HCT116 (cell line): ENCODE measurements at regions not wholly inside any gene's neighbourhood (a gene's known extent, or its start where the extent isn't known, plus 50 kb on each side); places are given as distances from the start of the nearest gene placed in this dataset.

Source experiments
- ATAC-seq: fragments of 200-7000 bp; cut with Tn5 transposase; 2 replicates; pipeline ENCODE4 v1.9.1; 2020; ENCODE audit warnings: mild to moderate bottlenecking, moderate library complexity
- BruUV-seq: library from RNA; stranded (reverse); fragments of 400-500 nt; replicated peaks from 2 replicates; lab custom pipeline; 2021; lab: Mats Ljungman, UMichigan
- CTCF ChIA-PET: fragments of 300-600 bp; sonication (Branson Sonifier 250); formaldehyde crosslinking; loops from one replicate; lab custom pipeline; 2021; ENCODE audit warnings: antibody characterized with exemption; lab: Charles Lee
- POLR2A ChIA-PET: fragments of 300-600, 350-600 bp; sonication (Branson Sonifier 250); formaldehyde crosslinking; loops from one replicate; lab custom pipeline; 2021; ENCODE audit warnings: antibody characterized with exemption; lab: Charles Lee
- RAD21 ChIA-PET, 2 experiments: fragments of 300-600 bp; sonication (Branson Sonifier 250); formaldehyde crosslinking; loops; one replicate each; lab custom pipeline; 2023; ENCODE audit warnings: low total read pairs in 2 of 2; ENCODE audit not compliant: uncharacterized antibody in 2 of 2, unreplicated experiment in 2 of 2, low non-redundant PET in 1 of 2; lab: Charles Lee
- DNase-seq: peaks from one replicate; pipeline ENCODE4 v3.0.0-alpha.2; 2010; ENCODE audit warnings: low read depth, low spot score
- H2AFZ ChIP-seq: fragments of 200-600 bp; shearing (Covaris generic), sonication (generic); 2 replicates; pipeline ENCODE4 v1.6.1; 2017; ENCODE audit warnings: low read depth, mixed run types, mixed read lengths, antibody characterized with exemption, low read length; ENCODE audit not compliant: poor library complexity, severe bottlenecking
- H3K27ac ChIP-seq: 2 replicates; pipeline ENCODE4 v1.5.1; 2012; ENCODE audit warnings: low read depth, low read length
- H3K27me3 ChIP-seq: fragments of 200-600 bp; sonication (generic); 2 replicates; pipeline ENCODE4 v1.6.1; 2016; ENCODE audit warnings: mixed run types, low read length, mixed read lengths; ENCODE audit not compliant: insufficient read depth
- H3K36me3 ChIP-seq, 2 experiments: fragments of 200-500 bp in 1 of 2; fragments of 200-600 bp in 1 of 2; sonication (Bioruptor generic) in 1 of 2; sonication (generic) in 1 of 2; 2 replicates each; pipeline versions ENCODE4 v1.5.1 to v1.6.1; 2014 to 2016; ENCODE audit warnings: low read length in 2 of 2, inconsistent platforms in 1 of 2, mixed read lengths in 1 of 2, mixed run types in 1 of 2; ENCODE audit not compliant: insufficient read depth in 2 of 2, control insufficient read depth in 1 of 2
- H3K4me1 ChIP-seq, 2 experiments: fragments of 200-600 bp in 1 of 2; sonication (generic) in 1 of 2; 2 replicates each; pipeline versions ENCODE4 v1.5.1 to v1.6.1; 2012 to 2017; ENCODE audit warnings: low read length in 2 of 2, inconsistent platforms in 1 of 2, mild to moderate bottlenecking in 1 of 2, mixed read lengths in 1 of 2, mixed run types in 1 of 2, moderate library complexity in 1 of 2; ENCODE audit not compliant: insufficient read depth in 2 of 2, control insufficient read depth in 1 of 2
- H3K4me2 ChIP-seq: fragments of 200-600 bp; sonication (generic); 2 replicates; pipeline ENCODE4 v1.6.1; 2017; ENCODE audit warnings: mixed run types, low read length, mixed read lengths
- H3K4me3 ChIP-seq, 2 experiments: fragments of 200-600 bp in 1 of 2; sonication (generic) in 1 of 2; replicated peaks in 1 of 2; 2 replicates each; pipeline ENCODE4 v1.5.1; 2011 to 2016; ENCODE audit warnings: low read length in 2 of 2, control low read depth in 1 of 2, low read depth in 1 of 2, mild to moderate bottlenecking in 1 of 2, mixed read lengths in 1 of 2, mixed run types in 1 of 2
- H3K79me2 ChIP-seq: fragments of 200-600 bp; sonication (generic); 2 replicates; pipeline ENCODE4 v1.6.1; 2017; ENCODE audit warnings: mild to moderate bottlenecking, mixed run types, low read length, moderate library complexity, mixed read lengths; ENCODE audit not compliant: insufficient read depth
- H3K9ac ChIP-seq: fragments of 200-600 bp; sonication (generic); 2 replicates; pipeline ENCODE4 v1.6.1; 2016; ENCODE audit warnings: low read length, mixed read lengths
- H3K9me2 ChIP-seq: fragments of 200-600 bp; sonication (generic), shearing (Covaris generic); 2 replicates; pipeline ENCODE4 v1.6.1; 2017; ENCODE audit warnings: mixed run types, mild to moderate bottlenecking, moderate library complexity; ENCODE audit not compliant: insufficient read depth
- H3K9me3 ChIP-seq, 2 experiments: fragments of 200-500 bp in 1 of 2; fragments of 200-600 bp in 1 of 2; sonication (Bioruptor generic) in 1 of 2; sonication (generic) in 1 of 2; 2 replicates each; pipeline ENCODE4 v1.6.1; 2014 to 2017; ENCODE audit warnings: low read length in 2 of 2, mixed read lengths in 2 of 2, inconsistent platforms in 1 of 2, low read depth in 1 of 2, mild to moderate bottlenecking in 1 of 2, mixed run types in 1 of 2, moderate library complexity in 1 of 2; ENCODE audit not compliant: control insufficient read depth in 1 of 2, insufficient read depth in 1 of 2
- H4K20me1 ChIP-seq: fragments of 200-600 bp; sonication (generic), shearing (Covaris generic); 2 replicates; pipeline ENCODE4 v1.6.1; 2017; ENCODE audit warnings: mixed run types, mild to moderate bottlenecking, moderate library complexity; ENCODE audit not compliant: insufficient read depth
- ATF3 ChIP-seq: IDR thresholded peaks from 2 replicates; pipeline ENCODE4 v1.6.1; 2012
- CTCF ChIP-seq, 3 experiments: fragments of 200-600 bp in 1 of 3; sonication (generic) in 1 of 3; IDR thresholded peaks in 2 of 3; conservative IDR thresholded peaks in 1 of 3; 2 replicates each; pipeline ENCODE4 v1.5.1; 2012 to 2017; ENCODE audit warnings: low read depth in 2 of 3, low read length in 2 of 3, antibody characterized with exemption in 1 of 3, borderline replicate concordance in 1 of 3, control low read depth in 1 of 3, mild to moderate bottlenecking in 1 of 3, mixed read lengths in 1 of 3, mixed run types in 1 of 3, moderate library complexity in 1 of 3; ENCODE audit not compliant: insufficient read depth in 1 of 3
- EGR1 ChIP-seq: IDR thresholded peaks from 2 replicates; pipeline ENCODE4 v1.6.1; 2012; ENCODE audit warnings: low read depth
- ELF1 ChIP-seq: IDR thresholded peaks from 2 replicates; pipeline ENCODE4 v1.6.1; 2012; ENCODE audit warnings: low read depth, borderline replicate concordance
- EZH2 ChIP-seq: fragments of 200-600 bp; sonication (generic); IDR thresholded peaks from 2 replicates; pipeline ENCODE4 v1.6.1; 2017; ENCODE audit warnings: antibody characterized with exemption, mixed run types
- EZH2phosphoT487 ChIP-seq: fragments of 200-600 bp; IDR thresholded peaks from 2 replicates; pipeline ENCODE4 v1.6.1; 2018; ENCODE audit warnings: antibody characterized with exemption, borderline replicate concordance
- FOSL1 ChIP-seq: IDR thresholded peaks from 2 replicates; pipeline ENCODE4 v1.6.1; 2012; ENCODE audit warnings: low read depth
- JUND ChIP-seq: IDR thresholded peaks from 2 replicates; pipeline ENCODE4 v1.6.1; 2012
- MAX ChIP-seq: IDR thresholded peaks from 2 replicates; pipeline ENCODE4 v1.6.1; 2012
- POLR2A ChIP-seq: IDR thresholded peaks from 2 replicates; pipeline ENCODE4 v1.7.0; 2011; ENCODE audit warnings: borderline replicate concordance; ENCODE audit not compliant: insufficient read depth, insufficient read length; ENCODE audit errors: extremely low read depth
- POLR2AphosphoS5 ChIP-seq: IDR thresholded peaks from 2 replicates; pipeline ENCODE4 v1.6.1; 2011; ENCODE audit warnings: mild to moderate bottlenecking, low read depth, low read length, moderate library complexity
- RAD21 ChIP-seq: IDR thresholded peaks from 2 replicates; pipeline ENCODE4 v1.6.1; 2012; ENCODE audit warnings: low read depth, mild to moderate bottlenecking
- REST ChIP-seq: IDR thresholded peaks from 2 replicates; pipeline ENCODE4 v1.6.1; 2012; ENCODE audit warnings: low read depth
- SIN3A ChIP-seq: IDR thresholded peaks from 2 replicates; pipeline ENCODE4 v1.6.1; 2012; ENCODE audit warnings: low read depth
- SP1 ChIP-seq: IDR thresholded peaks from 2 replicates; pipeline ENCODE4 v1.6.1; 2012; ENCODE audit warnings: low read depth
- SRF ChIP-seq: IDR thresholded peaks from 2 replicates; pipeline ENCODE4 v1.6.1; 2012; ENCODE audit warnings: low read depth
- TCF7L2 ChIP-seq: IDR thresholded peaks from 2 replicates; pipeline ENCODE4 v1.7.0; 2011; ENCODE audit warnings: borderline replicate concordance, inconsistent platforms; ENCODE audit not compliant: insufficient read depth, insufficient read length; ENCODE audit errors: extremely low read depth
- YY1 ChIP-seq: IDR thresholded peaks from 2 replicates; pipeline ENCODE4 v1.6.1; 2011; ENCODE audit warnings: low read length, low read depth, moderate library complexity, mild to moderate bottlenecking; ENCODE audit not compliant: insufficient replicate concordance; ENCODE audit errors: extremely low read depth
- ZNF274 ChIP-seq: fragments of 200-500 bp; sonication (Bioruptor generic); IDR thresholded peaks from 2 replicates; pipeline ENCODE4 v1.6.1; 2014; ENCODE audit warnings: mild to moderate bottlenecking, low read depth, low read length, inconsistent platforms
- intact Hi-C: fragments of 100-400 bp; cut with micrococcal nuclease; formaldehyde crosslinking; loops from 2 replicates; pipeline ENCODE4 v1.10.0; 2022

- BruUV-seq = no TSS peak
- no peak for ATAC-seq
- CTCF ChIA-PET = no interaction called here
Measured at GRCh38 chr2:736939-737338, 59.7 kb upstream of the TMEM18 start.

More at GRCh38 chr2:736939-737338, 59.7 kb upstream of the TMEM18 start:
- ChIA-PET RAD21 (no interaction called here), POLR2A (no interaction called here)
- no peak overlapping the region for H3K4me2 ChIP-seq
- no peak overlapping the region for H2AFZ ChIP-seq
- no peaks in the 10 kb centered on the region for H3K27me3 ChIP-seq
- DNase-seq = no peak
- H3K9ac ChIP-seq = no peak overlapping the region
- no peaks in the 10 kb centered on the region for H3K79me2 ChIP-seq
- peaks cover 11 to 15% of the 10 kb centered on the region in 2 experiments for H3K4me1 ChIP-seq
- no peaks in the 10 kb centered on the region for H3K9me2 ChIP-seq
- H3K4me3 ChIP-seq = no peak overlapping the region
- H3K36me3 ChIP-seq = no peaks in the 10 kb centered on the region
- TF ChIP-seq YY1 (no peak), POLR2A (no peak), ELF1 (no peak), ZNF274 (no peak), CTCF (IDR thresholded peaks at IDR 0.05 in 2 of 3, conservative IDR thresholded peaks at IDR 0.05 in 1 of 3; ENCODE audit: borderline replicate concordance in 1 of 3, insufficient read depth in 1 of 3, low read depth in 2 of 3, low read length in 2 of 3) (no peak), RAD21 (no peak), POLR2AphosphoS5 (no peak), FOSL1 (no peak), EZH2phosphoT487 (no peak), MAX (no peak), EZH2 (no peak), SP1 (no peak), JUND (no peak), EGR1 (no peak), REST (no peak), ATF3 (no peak), SRF (no peak), TCF7L2 (no peak), SIN3A (no peak)
- H3K9me3 ChIP-seq = no peaks in the 10 kb centered on the region
- H4K20me1 ChIP-seq = no peaks in the 10 kb centered on the region
- intact Hi-C loops = no loop called here
- H3K27ac ChIP-seq = no peak overlapping the region
